Left renal pelvis (tissue), 4 donors: ENCODE measurements at regions not wholly inside any gene's neighbourhood (a gene's known extent, or its start where the extent isn't known, plus 50 kb on each side); places are given as distances from the start of the nearest gene placed in this dataset.
"Not testable (repeated sequence)": the region's sequence is repeated elsewhere in the genome, so short reads cannot be mapped to it uniquely, and the experiment has no call there.

ENCODE experiments used
- DNase-seq, 4 donors: peaks; one replicate each; pipeline ENCODE4 v3.0.0-alpha.2; 2013; ENCODE audit warnings: low read depth in 4 of 4, low spot score in 3 of 4

GRCh38 chr13:40342461-40342860 is 324.0 kb downstream of the FOXO1 start:
- DNase-seq: no peak

- no peak for DNase-seq
Observed at GRCh38 chr13:40342901-40343300, 323.5 kb downstream of the FOXO1 start.

GRCh38 chr13:40343550-40344269 is 322.7 kb downstream of the FOXO1 start:
- no peak for DNase-seq

- DNase-seq: no peak
Observed at GRCh38 chr13:40344270-40345148, 321.9 kb downstream of the FOXO1 start.

- no peak for DNase-seq
Observed at GRCh38 chr13:40345149-40345514, 321.3 kb downstream of the FOXO1 start.

- DNase-seq: no peak
Observed at GRCh38 chr13:40345654-40346372, 320.6 kb downstream of the FOXO1 start.

- no peak for DNase-seq
Observed at GRCh38 chr13:40346592-40346991, 319.8 kb downstream of the FOXO1 start.

- DNase-seq: no peak
Observed at GRCh38 chr13:40348096-40348679, 318.3 kb downstream of the FOXO1 start.

GRCh38 chr13:40350283-40350992 is 316.0 kb downstream of the FOXO1 start:
- DNase-seq: no peak

GRCh38 chr13:40351537-40352379 is 314.7 kb downstream of the FOXO1 start:
- no peak for DNase-seq

GRCh38 chr13:40352380-40352778 is 314.1 kb downstream of the FOXO1 start:
- no peak for DNase-seq

- DNase-seq: no peak
Observed at GRCh38 chr13:40352802-40353562, 313.5 kb downstream of the FOXO1 start.

GRCh38 chr13:40355126-40355724 is 311.2 kb downstream of the FOXO1 start:
- no peak for DNase-seq

- no peak for DNase-seq
Observed at GRCh38 chr13:40356011-40356410, 310.4 kb downstream of the FOXO1 start.

- not testable (repeated sequence) for DNase-seq
Observed at GRCh38 chr13:40356458-40356857, 310.0 kb downstream of the FOXO1 start.

- DNase-seq: no peak
Observed at GRCh38 chr13:40362502-40362901, 303.9 kb downstream of the FOXO1 start.

GRCh38 chr13:40363653-40364052 is 302.8 kb downstream of the FOXO1 start:
- no peak for DNase-seq

GRCh38 chr13:40366119-40366518 is 300.3 kb downstream of the FOXO1 start:
- DNase-seq: no peak
